HEK293T (cell line): ENCODE measurements at regions not wholly inside any gene's neighbourhood (a gene's known extent, or its start where the extent isn't known, plus 50 kb on each side); places are given as distances from the start of the nearest gene placed in this dataset.

ENCODE experiments used
- CTCF ChIA-PET: fragments of 350-600 bp; formaldehyde crosslinking; extraction: SDS; loops from one replicate; lab custom pipeline; 2021; ENCODE audit warnings: antibody characterized with exemption, inconsistent platforms; lab: Yijun Ruan, JAX
- POLR2A ChIA-PET: fragments of 350-600 bp; formaldehyde crosslinking; extraction: SDS; loops from one replicate; lab custom pipeline; 2020; ENCODE audit warnings: antibody characterized with exemption, inconsistent platforms; lab: Yijun Ruan, JAX
- DNase-seq: peaks from one replicate; pipeline ENCODE4 v3.0.0; 2012; ENCODE audit warnings: mixed read lengths; ENCODE audit errors: extremely low spot score
- ARNT ChIP-seq: fragments of 450-650 bp; IDR thresholded peaks from 2 replicates; pipeline ENCODE4 v1.6.1; 2017; ENCODE audit warnings: mild to moderate bottlenecking
- BHLHE40 ChIP-seq: fragments of 450-650 bp; IDR thresholded peaks from 2 replicates; pipeline ENCODE4 v1.6.1; 2016; ENCODE audit warnings: mild to moderate bottlenecking, moderate library complexity, borderline replicate concordance
- CTBP1 ChIP-seq: fragments of 450-650 bp; IDR thresholded peaks from 2 replicates; pipeline ENCODE4 v1.6.1; 2016; ENCODE audit warnings: borderline replicate concordance
- ELF4 ChIP-seq: fragments of 450-650 bp; IDR thresholded peaks from 2 replicates; pipeline ENCODE4 v1.6.1; 2017; ENCODE audit warnings: antibody characterized with exemption
- FOXA1 ChIP-seq: fragments of 450-650 bp; IDR thresholded peaks from 2 replicates; pipeline ENCODE4 v1.6.1; 2016; ENCODE audit warnings: mild to moderate bottlenecking
- FOXK2 ChIP-seq: fragments of 450-650 bp; IDR thresholded peaks from 2 replicates; pipeline ENCODE4 v1.6.1; 2016; ENCODE audit warnings: mild to moderate bottlenecking
- FOXM1 ChIP-seq: fragments of 450-650 bp; IDR thresholded peaks from 2 replicates; pipeline ENCODE4 v1.6.1; 2017; ENCODE audit warnings: mild to moderate bottlenecking, borderline replicate concordance
- HDGF ChIP-seq: fragments of 450-650 bp; IDR thresholded peaks from 2 replicates; pipeline ENCODE4 v1.6.1; 2017; ENCODE audit warnings: antibody characterized with exemption, borderline replicate concordance
- L3MBTL2 ChIP-seq: fragments of 450-650 bp; conservative IDR thresholded peaks from 2 replicates; pipeline ENCODE4 v1.6.1; 2016; ENCODE audit warnings: mild to moderate bottlenecking
- LEF1 ChIP-seq: fragments of 450-650 bp; IDR thresholded peaks from 2 replicates; pipeline ENCODE4 v1.6.1; 2017; ENCODE audit warnings: mild to moderate bottlenecking, borderline replicate concordance
- NFRKB ChIP-seq: fragments of 450-650 bp; IDR thresholded peaks from 2 replicates; pipeline ENCODE4 v1.6.1; 2016; ENCODE audit warnings: mild to moderate bottlenecking, moderate library complexity
- PKNOX1 ChIP-seq: fragments of 450-650 bp; IDR thresholded peaks from 2 replicates; pipeline ENCODE4 v1.6.1; 2016
- SP1 ChIP-seq: fragments of 450-650 bp; IDR thresholded peaks from 2 replicates; pipeline ENCODE4 v1.6.1; 2017
- SUZ12 ChIP-seq: fragments of 450-650 bp; IDR thresholded peaks from 2 replicates; pipeline ENCODE4 v1.6.1; 2016; ENCODE audit warnings: mild to moderate bottlenecking
- TARDBP ChIP-seq: fragments of 450-650 bp; IDR thresholded peaks from 2 replicates; pipeline ENCODE4 v1.6.1; 2016
- ZNF384 ChIP-seq: fragments of 450-650 bp; IDR thresholded peaks from 2 replicates; pipeline ENCODE4 v1.6.1; 2016

GRCh38 chr15:37810381-37810780 lies 124.1 kb upstream of the TMCO5A start:
- ChIA-PET CTCF (no interaction called here), POLR2A (no interaction called here)
- no peak for TF ChIP-seq ARNT
- no peak for TF ChIP-seq FOXM1
- TF ChIP-seq CTBP1 = no peak
- TF ChIP-seq BHLHE40 = no peak
- no peak for TF ChIP-seq ELF4
- no peak for TF ChIP-seq PKNOX1
- no peak for TF ChIP-seq FOXA1
- TF ChIP-seq TARDBP = no peak

GRCh38 chr15:37813306-37813705 lies 121.1 kb upstream of the TMCO5A start:
- CTCF ChIA-PET = no interaction called here

More at GRCh38 chr15:37810381-37810780, 124.1 kb upstream of the TMCO5A start:
- no peak for DNase-seq

GRCh38 chr15:37814847-37815515 lies 119.5 kb upstream of the TMCO5A start:
- no peak for DNase-seq
- ChIA-PET POLR2A (no interaction called here), CTCF (no interaction called here)
- TF ChIP-seq FOXA1 = no peak
- no peak for TF ChIP-seq FOXK2
- no peak for TF ChIP-seq HDGF
- no peak for TF ChIP-seq ZNF384
- TF ChIP-seq ARNT = no peak
- TF ChIP-seq PKNOX1 = no peak
- TF ChIP-seq NFRKB = no peak
- TF ChIP-seq SUZ12 = no peak
- no peak for TF ChIP-seq TARDBP
- TF ChIP-seq ELF4 = no peak
- TF ChIP-seq FOXM1 = no peak
- no peak for TF ChIP-seq BHLHE40

More at GRCh38 chr15:37813306-37813705, 121.1 kb upstream of the TMCO5A start:
- DNase-seq = no peak
- TF ChIP-seq TARDBP (no peak), NFRKB (no peak), FOXK2 (no peak), BHLHE40 (no peak), SP1 (no peak), CTBP1 (no peak), L3MBTL2 (no peak), ELF4 (no peak), FOXM1 (no peak), SUZ12 (no peak)
- POLR2A ChIA-PET = no interaction called here

GRCh38 chr15:37818152-37818677 lies 116.2 kb upstream of the TMCO5A start:
- CTCF ChIA-PET = interaction anchor here (0.7 kb wide), 1 partner anchor 1938 kb away, joined by 10 read pairs; no protein-coding TSS in a partner anchor
- no peak for DNase-seq
- TF ChIP-seq CTBP1 = no peak
- TF ChIP-seq TARDBP = no peak
- no peak for TF ChIP-seq HDGF
- no peak for TF ChIP-seq PKNOX1
- TF ChIP-seq LEF1 = no peak
- no peak for TF ChIP-seq FOXM1
- TF ChIP-seq ARNT = no peak
- TF ChIP-seq BHLHE40 = no peak
- no peak for TF ChIP-seq NFRKB
- TF ChIP-seq SUZ12 = no peak
- no peak for TF ChIP-seq FOXA1
- TF ChIP-seq FOXK2 = no peak
- TF ChIP-seq SP1 = no peak
- POLR2A ChIA-PET = no interaction called here

- TF ChIP-seq SP1 = no peak
- TF ChIP-seq ARNT = no peak
- TF ChIP-seq FOXK2 = no peak
- no peak for TF ChIP-seq CTBP1
- TF ChIP-seq SUZ12 = no peak
- TF ChIP-seq NFRKB = no peak
- no peak for TF ChIP-seq LEF1
- no peak for TF ChIP-seq L3MBTL2
- TF ChIP-seq TARDBP = no peak
- no peak for TF ChIP-seq ELF4
- no peak for TF ChIP-seq ZNF384
- no peak for TF ChIP-seq FOXA1
- TF ChIP-seq FOXM1 = no peak
- TF ChIP-seq PKNOX1 = no peak
- no peak for TF ChIP-seq BHLHE40
- TF ChIP-seq HDGF = no peak
- CTCF ChIA-PET = no interaction called here
- POLR2A ChIA-PET = no interaction called here
- no peak for DNase-seq
These were observed 115.2 kb upstream of the TMCO5A start for GRCh38 chr15:37819191-37819590.
